ENCODE measurements at regions not wholly inside any gene's neighbourhood (a gene's known extent, or its start where the extent isn't known, plus 50 kb on each side); places are given as distances from the start of the nearest gene placed in this dataset.

DNA sequence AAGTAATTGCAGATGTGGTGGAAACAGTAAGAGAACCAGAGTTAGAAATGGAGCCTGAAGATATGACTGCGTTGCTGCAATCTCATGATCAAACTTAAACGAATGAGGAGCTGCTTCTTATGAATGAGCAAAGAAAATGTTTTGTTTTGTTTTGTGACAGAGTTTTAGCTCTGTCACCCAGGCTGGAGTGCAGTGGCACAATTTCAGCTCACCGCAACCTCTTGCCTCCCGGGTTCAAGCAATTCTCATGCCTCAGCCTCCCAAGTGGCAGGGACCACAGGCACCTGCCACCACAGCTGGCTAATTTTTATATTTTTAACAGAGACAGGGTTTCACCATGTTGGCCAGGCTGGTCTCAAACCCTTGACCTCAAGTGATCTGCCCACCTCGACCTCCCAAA, 53.3 kb upstream of the NFASC start:
- H3K27me3 ChIP-seq (ENCODE audit: insufficient read depth in 3 of 3, low read length in 2 of 3), result no peaks in the 10 kb centered on the region
- H3K36me3 ChIP-seq (ENCODE audit: insufficient read depth in 1 of 2, low read depth in 1 of 2), result no peaks in the 10 kb centered on the region
- H3K4me1 ChIP-seq, result peaks cover 11% of the 10 kb centered on the region
- DNase-seq (no peak), ATAC-seq (no peak)
- H3K9me3 ChIP-seq, result no peaks in the 10 kb centered on the region
- H3K4me3 ChIP-seq, result no peak overlapping the region
- TF ChIP-seq CTCF (IDR thresholded peaks at IDR 0.05), result no peak
- 84 to 88% (median 86%) methylated on average over 5 of the region's 5 CpGs for WGBS, 3 donors
- intact Hi-C loops (cut with DNase I), result no loop called here
- H3K27ac ChIP-seq, result no peak overlapping the region

DNA sequence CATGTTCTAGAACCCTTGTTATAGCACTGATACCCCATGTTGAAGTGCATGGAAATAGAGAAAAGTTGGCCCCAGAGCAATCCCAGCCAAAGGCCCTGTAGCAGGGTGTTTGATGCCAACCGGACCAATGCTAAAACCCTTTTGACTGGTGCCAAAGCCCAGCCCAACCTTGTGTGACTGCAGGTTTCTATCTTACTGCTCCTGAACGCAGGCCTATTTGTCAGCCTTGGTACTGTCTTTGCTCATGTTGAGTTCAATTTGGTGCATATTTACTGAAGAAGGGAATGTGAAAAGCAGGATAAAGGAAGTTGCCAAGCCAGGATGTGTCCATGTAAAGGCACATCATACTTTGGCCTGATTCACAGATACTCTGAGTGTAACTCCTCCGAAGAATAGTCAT, 51.7 kb upstream of the NFASC start:
- no peak overlapping the region for H3K27ac ChIP-seq
- intact Hi-C loops (cut with DNase I), result no loop called here

DNA sequence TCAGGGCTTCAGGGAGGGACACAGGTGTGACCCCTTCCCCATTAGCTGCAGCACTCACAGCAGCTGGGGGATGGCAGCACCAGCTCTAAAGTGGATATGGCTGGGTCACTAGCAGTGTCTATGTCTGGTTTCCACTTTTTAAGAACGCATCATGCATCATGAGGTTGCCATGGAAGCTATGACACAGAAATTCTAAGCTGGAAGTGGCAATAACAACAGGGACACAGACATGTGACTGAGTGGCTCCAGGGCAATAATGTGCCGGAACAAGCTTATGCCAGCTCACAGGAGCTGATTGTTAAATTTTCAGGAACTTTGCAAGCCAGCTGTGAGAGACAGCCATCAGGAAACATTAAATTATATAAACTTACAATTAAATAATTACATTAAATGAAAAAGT, 51.2 kb upstream of the NFASC start:
- Histone ChIP-seq H3K36me3 (ENCODE audit: insufficient read depth in 1 of 2, low read depth in 1 of 2) (no peaks in the 10 kb centered on the region), H3K4me1 (peaks cover 7% of the 10 kb centered on the region), H3K9me3 (no peaks in the 10 kb centered on the region), H3K27me3 (ENCODE audit: insufficient read depth in 3 of 3, low read length in 2 of 3) (no peaks in the 10 kb centered on the region), H3K4me3 (no peak overlapping the region), H3K27ac (no peak overlapping the region)
- intact Hi-C loops (cut with DNase I), result no loop called here
- no peak for DNase-seq
- ATAC-seq, result no peak
- TF ChIP-seq CTCF (IDR thresholded peaks at IDR 0.05), result no peak
- 71 to 73% (median 72%) methylated on average over 2 of the region's 2 CpGs for WGBS, 3 donors

More for the DNA sequence above, 51.7 kb upstream of the NFASC start:
- Histone ChIP-seq H3K9me3 (no peaks in the 10 kb centered on the region), H3K27me3 (ENCODE audit: insufficient read depth in 3 of 3, low read length in 2 of 3) (no peaks in the 10 kb centered on the region), H3K4me3 (no peak overlapping the region), H3K4me1 (peaks cover 11% of the 10 kb centered on the region), H3K36me3 (ENCODE audit: insufficient read depth in 1 of 2, low read depth in 1 of 2) (no peaks in the 10 kb centered on the region)
- WGBS, 3 donors, result 29 to 40% (median 36%) methylated on average over 3 of the region's 3 CpGs
- ATAC-seq, result no peak
- no peak for DNase-seq
- no peak for TF ChIP-seq CTCF (IDR thresholded peaks at IDR 0.05)

All from psoas muscle (tissue), 7 donors.